ENCODE measurements at regions not wholly inside any gene's neighbourhood (a gene's known extent, or its start where the extent isn't known, plus 50 kb on each side); places are given as distances from the start of the nearest gene placed in this dataset.

DNA sequence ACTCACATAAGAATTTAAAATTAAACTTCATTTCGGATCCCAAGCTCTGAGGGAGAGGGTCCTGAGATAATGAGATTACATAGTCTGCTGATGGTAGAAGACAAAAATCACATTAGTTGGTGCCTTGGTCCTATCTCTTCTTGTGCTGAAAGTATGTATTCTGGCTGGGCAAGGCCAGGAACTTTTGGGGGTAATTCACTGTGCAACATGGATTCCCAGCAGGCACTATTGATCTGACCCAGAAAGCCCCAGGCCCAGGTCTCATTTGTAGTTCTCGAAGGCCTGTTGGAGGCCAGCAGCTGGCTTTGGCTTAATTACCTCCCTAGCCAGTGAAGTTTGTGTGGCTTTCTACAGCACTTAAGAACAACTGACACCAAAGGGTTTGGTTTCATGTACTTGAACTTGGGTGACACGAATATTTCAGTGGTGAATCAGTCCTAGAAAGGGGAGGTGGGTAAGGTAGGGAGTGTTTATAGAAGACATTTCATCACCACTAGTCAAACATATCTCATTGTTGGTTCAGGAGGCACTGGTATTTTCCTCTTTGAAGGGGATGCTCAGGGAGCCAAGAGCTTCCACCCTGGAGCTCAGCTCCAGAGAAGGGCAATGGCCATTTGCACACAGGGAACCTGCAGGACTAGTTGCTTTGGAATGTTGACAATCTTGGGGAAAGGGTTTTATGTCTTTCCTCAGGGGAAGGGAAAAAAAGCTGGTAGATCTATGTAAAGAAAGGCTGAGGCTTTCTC, 217.8 kb downstream of the OSR1 start:
- DNase-seq, result no peak

DNA sequence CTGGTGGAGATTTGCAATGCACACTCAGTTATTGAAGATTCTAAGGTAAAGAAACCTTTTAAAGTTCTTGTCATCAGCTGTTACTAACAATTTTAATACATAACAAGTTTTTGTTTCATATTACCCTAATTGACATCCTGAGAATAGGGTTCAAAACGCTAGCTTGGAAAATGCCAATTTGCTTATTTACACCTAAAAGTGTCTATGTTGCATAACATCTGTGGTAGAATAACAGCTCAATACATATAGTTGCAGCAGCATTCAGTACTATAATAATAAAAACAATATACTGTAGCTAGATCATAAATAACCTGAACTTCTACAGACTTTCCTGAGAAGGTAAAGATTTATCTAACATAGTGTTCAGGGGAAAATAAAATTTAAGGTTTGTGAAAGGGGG, 219.0 kb downstream of the OSR1 start:
- DNase-seq, result no peak

DNA sequence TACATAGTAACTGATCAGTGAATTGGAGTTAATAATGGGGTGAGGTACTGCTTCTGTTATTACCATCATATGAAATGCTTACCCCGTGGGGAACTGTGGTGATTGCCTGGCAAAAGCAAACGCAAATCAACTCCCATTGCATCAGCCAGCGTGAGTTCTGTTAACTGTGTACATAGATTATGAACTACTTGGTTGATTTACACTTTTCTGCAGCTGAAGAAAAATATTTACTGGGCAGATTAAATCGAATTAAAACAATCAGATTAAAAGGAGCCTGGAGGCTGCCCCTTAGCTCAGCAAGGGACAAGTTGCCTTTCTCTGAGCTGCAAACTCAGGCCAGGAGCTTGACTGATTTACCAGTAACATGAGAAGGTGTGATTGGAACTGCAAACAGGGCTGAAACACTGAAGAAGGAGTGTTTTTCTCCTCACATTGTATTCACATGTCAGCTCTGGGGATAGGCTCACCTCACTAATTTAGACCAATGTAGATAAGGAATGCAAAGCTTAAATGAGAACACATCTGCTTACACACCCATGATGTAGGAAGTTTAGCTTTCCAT, 220.1 kb downstream of the OSR1 start:
- no peak for DNase-seq

DNA sequence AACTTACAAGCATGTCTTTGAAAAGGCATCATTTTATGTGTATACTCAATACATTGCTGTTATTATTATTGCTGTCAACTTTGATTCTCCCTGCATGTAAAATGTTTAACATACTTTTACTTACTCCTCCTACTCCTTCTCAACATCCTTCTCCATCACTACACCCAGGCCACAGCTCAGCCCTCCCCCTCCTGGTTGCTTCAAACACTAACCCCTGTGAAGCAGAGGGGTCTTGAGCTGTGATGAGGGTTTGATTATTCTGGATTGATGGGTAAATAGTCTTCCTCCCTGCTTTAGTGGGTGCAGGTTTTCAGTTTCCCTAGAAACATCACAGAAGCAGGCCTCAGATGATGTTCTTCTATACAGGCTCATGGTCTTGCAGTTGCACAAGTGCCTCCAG, 221.0 kb downstream of the OSR1 start:
- no peak for DNase-seq

DNA sequence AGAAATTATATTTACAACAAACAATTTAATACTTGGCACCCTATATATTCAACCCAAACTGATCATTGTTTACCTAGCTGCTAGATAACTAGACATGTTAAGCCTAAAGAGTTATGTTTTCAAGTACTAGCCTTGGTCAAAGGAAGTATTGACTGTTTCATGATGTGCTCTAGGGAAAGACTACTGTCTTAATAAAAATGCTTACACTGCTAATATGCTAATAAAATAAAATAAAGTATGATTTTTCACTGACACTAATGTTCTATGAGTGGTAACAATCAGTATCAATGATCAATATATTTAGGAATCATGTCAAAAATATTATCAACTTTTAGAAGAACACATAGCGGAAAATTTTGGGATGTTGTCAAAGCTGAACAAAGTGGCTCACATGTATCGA, 225.5 kb downstream of the OSR1 start:
- no peak for DNase-seq

DNA sequence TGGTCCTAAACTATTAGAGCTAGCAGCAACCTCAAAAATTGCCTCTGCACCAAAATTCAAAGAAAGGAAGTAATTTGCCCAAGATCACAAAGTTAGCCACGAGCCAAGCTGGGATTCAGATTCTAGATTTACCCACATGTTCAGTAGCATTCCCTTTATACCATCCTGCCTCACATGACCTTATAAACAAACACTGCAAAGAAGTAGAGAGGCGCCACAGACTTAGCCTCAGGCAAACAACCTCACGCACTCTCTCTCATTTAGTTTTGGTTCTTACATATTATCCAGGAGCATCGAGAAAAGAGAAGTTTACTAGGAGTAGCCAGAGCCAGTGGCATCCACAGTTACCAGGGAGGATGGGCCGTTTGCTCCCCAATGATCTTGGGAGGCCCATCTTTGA, 226.6 kb downstream of the OSR1 start:
- no peak for DNase-seq

DNA sequence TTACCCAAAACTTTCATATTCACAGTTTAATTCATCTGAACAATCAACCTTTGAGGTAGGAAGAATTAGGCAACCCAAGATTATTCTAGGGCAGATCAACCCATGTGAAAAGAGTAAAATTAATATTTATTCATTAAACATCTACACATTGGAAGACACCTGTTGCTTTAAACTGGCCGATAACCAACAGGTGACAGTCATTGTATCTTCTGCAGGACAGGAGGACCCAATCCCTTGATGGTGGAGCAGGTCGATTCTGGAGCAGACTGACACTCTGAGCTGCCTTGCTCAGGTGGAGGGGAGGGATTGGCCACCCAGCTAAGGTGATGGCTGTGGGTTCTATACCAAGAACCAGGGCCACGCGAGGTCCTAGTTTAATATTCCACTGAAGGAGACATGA, 230.3 kb downstream of the OSR1 start:
- no peak for DNase-seq

DNA sequence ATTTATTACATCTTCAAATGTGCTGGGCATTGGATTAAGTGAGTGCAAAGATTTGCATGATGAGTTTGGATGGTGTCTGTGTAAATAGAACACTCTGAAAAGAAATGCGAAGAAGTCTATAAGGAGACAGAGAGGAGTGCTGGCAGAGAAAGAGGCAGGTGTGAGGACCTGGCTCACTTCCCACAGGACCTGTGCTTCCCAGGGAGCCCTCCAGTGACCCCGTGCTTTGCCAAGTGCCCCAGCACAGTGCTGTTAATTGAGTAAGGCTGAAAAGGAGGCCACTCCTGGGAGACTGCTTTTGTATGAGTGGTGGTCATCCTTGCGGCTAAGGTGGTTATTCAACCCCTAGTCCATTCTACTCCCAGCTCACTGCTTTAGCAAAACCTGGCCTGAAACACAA, 230.8 kb downstream of the OSR1 start:
- DNase-seq, result no peak

DNA sequence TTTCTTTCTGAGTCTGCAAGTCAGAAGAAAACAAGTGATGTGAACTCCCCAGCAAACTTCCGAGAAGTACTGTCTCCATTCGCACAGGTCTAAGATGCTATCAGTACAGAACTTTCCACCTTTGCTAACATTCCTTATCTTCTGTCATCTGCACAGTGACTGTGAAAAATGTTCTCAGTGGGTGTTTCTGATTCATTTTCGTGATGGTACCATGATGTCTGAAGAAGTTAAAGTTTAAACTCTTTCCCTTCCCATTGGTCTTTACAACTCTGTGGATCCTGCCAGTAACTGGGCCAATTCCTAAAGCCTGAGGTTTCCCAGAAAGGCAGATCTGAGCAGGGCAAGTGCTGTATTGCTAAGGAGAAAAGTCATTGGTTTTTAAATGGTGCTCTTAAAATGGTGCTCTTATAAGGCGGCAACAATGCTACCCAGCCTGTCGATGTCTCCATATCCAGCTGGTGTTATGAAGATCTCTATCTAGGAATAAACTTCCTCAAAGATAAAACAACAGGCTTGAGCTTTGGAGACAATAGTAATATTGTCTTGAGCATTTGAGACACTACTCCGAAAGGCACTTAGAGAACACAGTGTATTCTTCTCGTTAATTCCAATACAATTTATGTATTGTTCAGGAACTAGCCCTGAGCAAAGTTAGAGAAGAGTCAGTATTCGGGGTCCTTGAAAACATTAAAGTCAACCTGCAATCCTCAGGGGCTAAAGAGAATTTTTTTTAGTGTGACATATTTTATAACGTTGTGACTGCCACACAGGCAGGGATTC, 232.3 kb downstream of the OSR1 start:
- DNase-seq, result no peak

DNA sequence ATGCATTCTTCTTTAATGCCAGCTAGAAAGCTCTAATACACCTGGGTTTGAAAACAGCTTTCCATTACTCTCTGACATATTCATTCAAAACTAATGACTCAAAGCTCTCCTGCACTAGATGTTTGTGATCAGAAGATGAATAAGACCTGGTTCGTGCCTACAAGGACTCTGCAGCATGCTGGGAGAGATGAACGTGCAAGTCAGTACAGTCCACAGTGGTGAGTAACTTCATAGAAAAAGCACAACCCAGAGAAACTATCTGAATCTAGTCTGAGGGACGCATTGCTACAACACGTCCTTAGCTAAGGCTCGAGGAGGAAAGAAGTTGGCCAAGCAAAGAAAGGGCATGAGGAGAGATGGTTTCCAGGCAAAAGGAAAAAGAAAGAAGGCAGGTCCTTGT, 234.3 kb downstream of the OSR1 start:
- no peak for DNase-seq

DNA sequence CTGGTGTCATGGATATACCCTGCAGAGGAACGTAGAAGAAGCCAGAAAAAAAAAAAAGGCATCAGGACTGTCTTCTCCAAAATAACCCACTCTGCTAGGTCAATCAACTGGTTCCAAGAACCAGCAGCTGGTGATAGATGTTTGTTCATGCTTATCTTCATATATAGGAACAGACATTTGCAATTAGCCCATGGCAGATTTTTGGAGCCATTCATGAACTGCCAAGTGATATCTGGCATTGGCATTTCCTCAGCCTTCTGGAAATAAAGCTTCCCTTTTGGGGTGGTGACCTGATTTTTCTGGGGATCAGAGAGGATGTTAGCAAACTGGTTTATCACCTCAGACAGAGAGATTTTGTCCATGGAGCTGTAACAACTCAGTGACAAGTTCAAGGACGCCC, 234.9 kb downstream of the OSR1 start:
- DNase-seq, result no peak

DNA sequence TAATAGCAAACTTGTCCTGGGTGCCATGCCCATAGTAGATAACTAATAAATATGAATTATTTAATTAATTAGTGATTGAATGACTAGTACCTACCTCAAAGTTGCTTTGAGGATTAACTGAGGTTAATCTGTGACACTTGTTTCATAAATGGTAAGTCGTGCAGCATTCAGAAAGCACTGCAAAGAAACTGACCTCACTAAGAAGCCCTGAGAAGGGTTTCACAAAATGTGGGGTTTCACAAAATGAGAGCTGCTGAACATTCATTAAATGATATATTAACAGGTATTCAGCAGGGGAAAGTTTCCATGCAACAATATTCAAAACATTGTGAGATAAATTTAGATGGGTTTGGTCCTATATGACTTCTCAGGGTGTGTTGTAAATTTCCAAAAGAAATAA, 236.2 kb downstream of the OSR1 start:
- DNase-seq, result no peak

DNA sequence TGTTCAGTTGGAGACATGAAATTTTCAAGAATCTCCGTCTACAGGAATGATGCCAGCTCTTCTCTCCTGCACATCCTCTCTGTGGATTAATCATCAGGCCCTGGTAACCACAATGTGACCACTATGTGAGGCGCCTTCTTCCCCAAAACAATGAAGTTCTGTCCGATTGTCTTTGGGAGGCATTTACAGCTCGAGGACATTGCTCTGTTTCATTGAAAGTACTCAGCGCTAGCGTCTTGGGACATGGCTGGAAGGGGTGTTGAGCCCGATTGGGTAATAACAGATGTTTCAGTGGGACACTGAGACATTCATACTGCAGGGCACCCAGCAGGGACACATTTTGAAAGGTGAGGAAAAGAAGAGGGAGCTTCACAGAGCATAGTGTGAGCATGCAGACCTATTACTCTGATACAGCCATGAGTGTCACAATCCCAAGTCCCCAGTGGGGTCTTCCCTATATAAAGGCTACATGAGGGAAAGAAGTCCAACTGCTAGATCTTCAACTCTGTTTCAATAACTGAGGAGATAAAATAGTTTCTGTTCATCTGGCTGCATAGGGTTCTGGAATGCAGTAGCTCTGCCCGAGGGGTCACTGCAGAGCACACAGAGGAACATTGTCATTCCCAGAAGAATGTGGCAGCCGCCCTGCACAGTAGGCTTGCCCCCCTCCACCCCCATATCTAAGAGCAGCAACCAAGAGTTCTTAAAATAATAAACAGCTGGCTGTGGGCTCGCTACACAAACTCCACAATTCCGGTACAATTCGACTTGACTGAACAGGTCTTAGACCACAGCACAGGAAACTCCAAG, 237.3 kb downstream of the OSR1 start:
- DNase-seq, result peak in 24 of 58 donors; percentile 6 to 77 (median 30)

DNA sequence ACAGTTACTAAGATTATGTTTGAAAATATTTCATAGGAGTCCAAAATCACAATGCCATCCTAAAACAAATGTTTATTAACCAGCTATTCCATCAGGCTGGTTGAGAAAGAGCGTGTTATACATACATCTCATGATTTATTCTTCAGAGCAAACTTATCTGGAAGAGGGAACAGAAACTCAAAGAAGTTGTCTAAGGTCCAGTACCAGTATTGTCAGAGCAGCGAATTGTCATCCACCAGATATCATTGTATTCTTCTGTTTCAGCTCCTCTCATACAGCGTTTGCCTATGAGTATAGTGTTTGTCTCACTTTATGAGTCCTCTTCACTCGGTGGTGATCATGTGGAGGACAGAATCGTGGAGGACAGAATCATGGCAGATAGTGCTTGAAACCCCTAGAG, 238.2 kb downstream of the OSR1 start:
- no peak for DNase-seq

DNA sequence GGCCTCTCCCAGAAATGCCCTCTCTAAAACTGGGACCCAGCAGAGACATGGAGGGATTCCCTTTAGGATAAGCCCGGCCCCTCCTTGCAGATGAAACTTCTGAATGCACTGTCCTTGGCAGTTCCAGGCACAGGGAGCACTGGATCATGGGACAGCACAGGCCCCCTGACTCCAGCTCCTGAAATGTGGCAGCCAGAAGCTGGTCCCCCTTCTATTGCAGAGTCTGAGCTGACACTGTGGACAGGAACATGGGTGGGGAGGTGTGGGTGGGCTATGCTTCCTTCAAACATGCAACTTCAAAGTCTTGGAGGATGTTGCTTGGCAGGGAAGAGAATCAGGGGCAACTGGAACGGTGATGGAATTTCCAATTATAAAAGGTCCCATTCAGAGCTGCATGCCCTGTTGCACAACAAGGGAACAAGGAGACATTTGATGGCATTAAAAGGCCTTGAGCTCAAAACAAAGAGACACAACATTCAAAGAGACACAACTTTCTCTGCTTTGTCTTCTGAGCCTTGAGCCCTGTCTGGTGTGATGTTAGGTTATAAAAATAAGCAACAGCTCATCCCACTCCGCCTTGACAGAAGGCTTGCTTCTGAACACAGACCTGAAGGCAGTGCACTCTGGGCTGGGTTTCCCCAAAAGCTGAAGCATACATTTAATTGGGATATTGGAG, 239.0 kb downstream of the OSR1 start:
- peak in 25 of 58 donors; percentile 8 to 77 (median 40) for DNase-seq

DNA sequence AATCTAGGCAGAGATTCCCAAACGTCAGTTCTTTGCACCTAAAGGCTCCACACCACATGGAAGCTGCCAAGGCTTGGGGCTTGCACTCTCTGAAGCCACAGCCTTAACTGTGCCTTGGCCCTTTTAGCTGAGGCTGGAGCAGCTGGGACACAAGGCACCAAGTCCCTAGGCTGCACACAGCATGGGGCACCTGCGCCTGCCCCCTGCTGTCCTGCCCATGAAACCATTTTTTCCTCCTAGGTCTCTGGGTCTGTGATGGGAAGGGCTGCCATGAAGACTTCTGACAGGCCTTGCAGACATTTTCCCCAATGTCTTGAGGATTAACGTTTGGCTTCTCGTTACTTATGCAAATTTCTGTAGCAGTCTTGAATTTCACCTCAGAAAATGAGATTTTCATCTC, 241.5 kb downstream of the OSR1 start:
- no peak for DNase-seq

DNA sequence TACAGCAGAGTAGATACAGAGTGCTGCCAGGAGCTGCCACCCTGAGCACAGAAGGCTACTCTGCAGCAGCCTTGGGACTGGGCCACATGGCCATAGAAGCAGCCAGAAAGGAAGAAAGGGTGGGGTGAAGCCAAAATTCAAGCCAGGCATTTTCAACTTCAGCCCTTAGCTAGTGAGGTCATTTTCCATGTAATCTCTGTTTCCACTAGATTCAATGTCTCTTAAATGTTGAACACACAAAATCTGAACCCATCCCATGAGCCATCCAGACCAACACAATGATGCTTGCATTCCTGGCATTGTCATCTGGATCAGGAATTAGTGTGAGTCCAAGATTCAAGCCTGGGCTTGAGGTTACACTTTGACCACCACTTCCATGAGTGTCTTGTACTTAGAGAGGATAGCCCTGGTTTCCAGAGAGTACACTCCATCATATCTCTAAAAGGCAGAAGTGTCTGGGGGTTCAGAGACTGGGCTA, 243.6 kb downstream of the OSR1 start:
- DNase-seq, result peak in 3 of 58 donors; percentile 5 to 10 (median 9)

DNA sequence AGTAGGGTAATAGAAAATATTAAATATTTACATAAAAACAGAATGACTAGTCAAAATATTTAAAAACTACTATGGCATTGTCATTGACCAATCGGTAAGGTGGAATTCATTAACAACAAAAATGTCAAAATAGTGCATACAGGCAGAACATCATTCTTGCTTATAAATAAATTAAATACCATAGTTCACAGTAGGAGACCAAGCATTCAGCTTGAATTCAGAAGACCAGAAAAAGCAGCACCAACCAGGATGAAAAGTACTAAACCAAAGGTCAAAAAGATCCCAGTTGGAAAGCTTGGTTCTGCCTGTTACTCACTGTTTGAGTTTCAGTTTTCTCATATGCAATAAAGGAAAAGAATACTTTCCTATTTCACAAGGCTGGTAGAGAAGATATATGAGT, 244.3 kb downstream of the OSR1 start:
- DNase-seq, result no peak

DNA sequence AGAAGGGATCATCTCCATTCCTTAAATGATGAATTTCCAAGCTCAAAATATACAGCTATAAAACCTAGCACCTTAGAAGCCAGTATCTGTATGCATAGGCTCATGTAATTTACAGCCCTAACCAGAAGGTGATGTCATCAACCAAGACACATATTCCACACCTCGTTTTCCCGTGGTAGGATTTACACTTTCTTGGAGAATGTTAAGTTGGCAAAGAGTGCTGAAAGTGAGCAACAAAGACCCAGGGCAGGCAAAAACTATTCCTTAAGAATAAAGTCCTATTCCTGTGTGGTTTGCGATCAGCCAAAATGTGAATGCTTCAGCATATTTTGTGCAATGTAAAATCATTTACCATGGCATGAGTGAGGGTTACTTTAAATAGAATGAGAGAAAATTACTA, 247.1 kb downstream of the OSR1 start:
- no peak for DNase-seq

DNA sequence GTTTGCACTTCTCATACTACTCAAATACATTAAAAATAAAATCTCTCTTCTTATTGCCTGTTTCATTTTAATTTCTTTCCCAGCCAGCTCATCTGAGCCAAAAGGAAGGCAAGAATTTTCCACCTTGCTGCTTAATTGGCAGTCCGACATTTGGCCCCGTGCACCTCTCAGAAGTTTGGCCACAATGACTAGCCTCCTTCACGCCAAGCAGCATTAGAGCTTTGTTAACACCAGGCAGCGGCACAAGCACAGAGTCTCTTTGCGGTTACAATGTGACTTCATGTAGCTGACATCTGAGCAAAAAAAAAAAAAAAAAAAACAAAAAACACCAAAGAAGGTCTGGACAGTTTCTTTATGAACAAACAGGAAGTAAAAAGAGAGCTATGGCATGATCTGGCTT, 248.9 kb downstream of the OSR1 start:
- peak in 4 of 58 donors; percentile 1 to 19 (median 6) for DNase-seq

DNA sequence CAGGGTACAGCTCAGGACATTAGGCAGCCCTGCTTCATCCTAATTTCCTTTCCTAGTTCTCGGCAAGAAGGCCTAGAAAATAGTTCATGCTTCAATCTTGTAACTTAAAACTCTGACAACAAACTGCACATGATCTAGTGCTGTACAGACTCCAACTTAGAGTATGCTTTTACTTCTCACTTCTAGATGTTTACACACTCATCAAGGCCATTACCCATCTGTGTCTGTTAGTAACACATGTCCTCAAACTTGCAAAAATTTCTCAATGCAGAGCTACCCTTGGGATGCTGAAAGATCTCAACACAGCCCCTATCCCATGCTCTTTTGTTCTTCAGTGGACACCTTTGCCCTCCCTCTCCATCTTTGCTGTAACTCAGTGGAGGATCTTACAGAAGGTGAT, 252.0 kb downstream of the OSR1 start:
- DNase-seq, result no peak
